Right lobe of liver (tissue), 6 donors: ENCODE measurements at regions not wholly inside any gene's neighbourhood (a gene's known extent, or its start where the extent isn't known, plus 50 kb on each side); places are given as distances from the start of the nearest gene placed in this dataset.

Source experiments
- ATAC-seq, 4 donors: fragments of 200-7000 bp; cut with Tn5 transposase; one replicate each; pipeline ENCODE4 v1.9.1; 2020; ENCODE audit warnings: mild to moderate bottlenecking in 4 of 4, moderate library complexity in 4 of 4
- DNase-seq, 3 donors: peaks; one replicate each; pipeline ENCODE4 v3.0.0-alpha.2; 2020
- H3K27ac ChIP-seq, 3 donors: fragments of 200-600 bp; one replicate each; pipeline ENCODE4 v1.8.0; 2022
- H3K27me3 ChIP-seq, 2 donors: fragments of 200-600 bp; one replicate each; pipeline ENCODE4 v1.8.0; 2022
- H3K36me3 ChIP-seq, 4 donors: fragments of 200-600 bp; sonication (generic) in 1 of 4; one replicate each; pipeline versions ENCODE4 v1.5.1 to v1.8.0; 2017 to 2022; ENCODE audit warnings: control low read depth in 1 of 4
- H3K4me1 ChIP-seq, 4 donors: fragments of 200-600 bp; sonication (generic) in 1 of 4; one replicate each; pipeline versions ENCODE4 v1.5.1 to v1.8.0; 2017 to 2022; ENCODE audit warnings: control low read depth in 1 of 4
- H3K4me3 ChIP-seq, 3 donors: fragments of 200-600 bp; one replicate each; pipeline ENCODE4 v1.8.0; 2022
- H3K9me3 ChIP-seq, 4 donors: fragments of 200-600 bp; sonication (generic) in 1 of 4; one replicate each; pipeline versions ENCODE4 v1.5.1 to v1.8.0; 2017 to 2022; ENCODE audit warnings: control low read depth in 1 of 4
- CTCF ChIP-seq, 4 donors: fragments of 200-600 bp in 3 of 4; fragments of 450-650 bp in 1 of 4; IDR thresholded peaks; one replicate each; pipeline versions ENCODE4 v1.5.1 to v1.8.0; 2016 to 2022; ENCODE audit warnings: antibody characterized with exemption in 4 of 4, mild to moderate bottlenecking in 2 of 4
- POLR2A ChIP-seq: fragments of 450-650 bp; IDR thresholded peaks from one replicate; pipeline ENCODE4 v1.6.1; 2017; ENCODE audit warnings: antibody characterized with exemption, mild to moderate bottlenecking
- WGBS: methylation state at CpG from one replicate; pipeline ENCODE4 v1.1.6; 2018; ENCODE audit warnings: low coverage, low lambda C conversion rate; ENCODE audit not compliant: insufficient coverage; ENCODE audit errors: missing lambda C conversion rate; 5-methylcytosine and 5-hydroxymethylcytosine counted together
- intact Hi-C, 2 donors: fragments of 100-400 bp; cut with DNase I; formaldehyde crosslinking; loops; one replicate each; pipeline versions ENCODE4 v1.11.2 to v1.14.1; 2022
- donor health status: DM: no; HTN: yes; CAD: no.
- donor health status: DM: no; HTN: no; CAD: no.
- donor health status: DM: no; HTN: no; CAD: no.
- donor health status: DM: no; HTN: yes; CAD: no.
- donor health status: DM: no; HTN: yes; CAD: no.

GRCh38 chr3:104458657-104459056 lies 908.1 kb upstream of the ALCAM start:
- H3K27ac ChIP-seq: no peak overlapping the region
- intact Hi-C loops: no loop called here
- DNase-seq (no peak), ATAC-seq (no peak)
- H3K4me3 ChIP-seq: no peak overlapping the region
- TF ChIP-seq CTCF (IDR thresholded peaks at IDR 0.05) (no peak), POLR2A (no peak)
- H3K9me3 ChIP-seq: no peaks in the 10 kb centered on the region
- H3K36me3 ChIP-seq: no peaks in the 10 kb centered on the region
- H3K27me3 ChIP-seq: no peaks in the 10 kb centered on the region
- H3K4me1 ChIP-seq: no peaks in the 10 kb centered on the region

GRCh38 chr3:104460477-104461406 lies 906.0 kb upstream of the ALCAM start:
- intact Hi-C loops: no loop called here
- WGBS: 25% methylated on average over 1 of the region's 1 CpG
- ATAC-seq: peak in 1 of 4 donors; percentile 48
- no peaks in the 10 kb centered on the region for H3K27me3 ChIP-seq
- H3K4me1 ChIP-seq: no peaks in the 10 kb centered on the region
- TF ChIP-seq POLR2A: no peak
- peak in 3 of 4 donors; percentile 10 to 32 (median 18) for TF ChIP-seq CTCF (IDR thresholded peaks at IDR 0.05)
- no peaks in the 10 kb centered on the region for H3K9me3 ChIP-seq
- H3K36me3 ChIP-seq: no peaks in the 10 kb centered on the region
- no peak overlapping the region for H3K27ac ChIP-seq
- DNase-seq: no peak
- no peak overlapping the region for H3K4me3 ChIP-seq

GRCh38 chr3:104461431-104461830 lies 905.3 kb upstream of the ALCAM start:
- H3K4me3 ChIP-seq: no peak overlapping the region
- no peaks in the 10 kb centered on the region for H3K27me3 ChIP-seq
- intact Hi-C loops: no loop called here
- H3K36me3 ChIP-seq: no peaks in the 10 kb centered on the region
- WGBS: no CpG with 5 or more reads among the region's 1 CpG
- no peak for ATAC-seq
- DNase-seq: no peak
- TF ChIP-seq CTCF (IDR thresholded peaks at IDR 0.05): no peak
- no peak for TF ChIP-seq POLR2A
- H3K9me3 ChIP-seq: no peaks in the 10 kb centered on the region
- no peak overlapping the region for H3K27ac ChIP-seq
- no peaks in the 10 kb centered on the region for H3K4me1 ChIP-seq

- H3K36me3 ChIP-seq: no peaks in the 10 kb centered on the region
- 52% methylated on average over 3 of the region's 3 CpGs for WGBS
- no peak overlapping the region for H3K4me3 ChIP-seq
- H3K27me3 ChIP-seq: no peaks in the 10 kb centered on the region
- H3K27ac ChIP-seq: no peak overlapping the region
- no peaks in the 10 kb centered on the region for H3K9me3 ChIP-seq
- H3K4me1 ChIP-seq: no peaks in the 10 kb centered on the region
- ATAC-seq (no peak), DNase-seq (no peak)
- intact Hi-C loops: no loop called here
- no peak for TF ChIP-seq CTCF (IDR thresholded peaks at IDR 0.05)
- no peak for TF ChIP-seq POLR2A
Measured at GRCh38 chr3:104472221-104472620, 894.5 kb upstream of the ALCAM start.
